Calu3 (cell line): ENCODE measurements at regions not wholly inside any gene's neighbourhood (a gene's known extent, or its start where the extent isn't known, plus 50 kb on each side); places are given as distances from the start of the nearest gene placed in this dataset.

Source experiments
- BruUV-seq: library from RNA; stranded (reverse); fragments of 400-500 nt; replicated peaks from 2 replicates; lab custom pipeline; 2021; lab: Mats Ljungman, UMichigan
- CTCF ChIA-PET: fragments of 300-600 bp; sonication (Branson Sonifier 250); formaldehyde crosslinking; loops from one replicate; lab custom pipeline; 2022; ENCODE audit warnings: antibody characterized with exemption; lab: Charles Lee
- DNase-seq: peaks from one replicate; pipeline ENCODE4 v3.0.0; 2022
- H3K27ac Mint-ChIP-seq: one replicate; pipeline ENCODE4 v1.8.0; 2022; ENCODE audit warnings: mixed read lengths; ENCODE audit not compliant: unreplicated experiment
- H3K27me3 Mint-ChIP-seq: one replicate; pipeline ENCODE4 v1.8.0; 2022; ENCODE audit warnings: mixed read lengths; ENCODE audit not compliant: unreplicated experiment
- H3K36me3 Mint-ChIP-seq: one replicate; pipeline ENCODE4 v1.8.0; 2022; ENCODE audit warnings: mild to moderate bottlenecking, moderate library complexity, mixed read lengths; ENCODE audit not compliant: insufficient read depth, unreplicated experiment
- H3K4me1 Mint-ChIP-seq: one replicate; pipeline ENCODE4 v1.8.0; 2022; ENCODE audit warnings: mild to moderate bottlenecking, low read depth, mixed read lengths; ENCODE audit not compliant: unreplicated experiment
- H3K4me3 Mint-ChIP-seq: one replicate; pipeline ENCODE4 v1.8.0; 2022; ENCODE audit warnings: mild to moderate bottlenecking, low read depth, moderate library complexity, mixed read lengths; ENCODE audit not compliant: unreplicated experiment
- H3K9me3 Mint-ChIP-seq: one replicate; pipeline ENCODE4 v1.8.0; 2022; ENCODE audit warnings: low read depth, mixed read lengths; ENCODE audit not compliant: unreplicated experiment
- CTCF ChIP-seq: fragments of 200-600 bp; IDR thresholded peaks from one replicate; pipeline ENCODE4 v1.8.0; 2022; ENCODE audit warnings: antibody characterized with exemption; ENCODE audit not compliant: unreplicated experiment
- intact Hi-C: fragments of 100-400 bp; cut with micrococcal nuclease; formaldehyde crosslinking; loops from one replicate; pipeline ENCODE4 v1.10.0; 2022; ENCODE audit not compliant: unreplicated experiment

- CTCF ChIA-PET = no interaction called here
- peaks cover 5% of the 10 kb centered on the region for H3K9me3 Mint-ChIP-seq
- no peak overlapping the region for H3K4me3 Mint-ChIP-seq
- no peak for TF ChIP-seq CTCF
- intact Hi-C loops = no loop called here
- H3K27ac Mint-ChIP-seq = no peak overlapping the region
- no peaks in the 10 kb centered on the region for H3K4me1 Mint-ChIP-seq
- H3K36me3 Mint-ChIP-seq = no peaks in the 10 kb centered on the region
- DNase-seq = no peak
- no peaks in the 10 kb centered on the region for H3K27me3 Mint-ChIP-seq
- no TSS peak for BruUV-seq
Observed at GRCh38 chr21:19181604-19182140, 778.1 kb upstream of the TMPRSS15 start.

- DNase-seq = no peak
- Mint-ChIP-seq H3K27ac (no peak overlapping the region), H3K27me3 (no peaks in the 10 kb centered on the region), H3K36me3 (no peaks in the 10 kb centered on the region), H3K9me3 (peaks cover 4% of the 10 kb centered on the region), H3K4me1 (no peaks in the 10 kb centered on the region), H3K4me3 (no peak overlapping the region)
- CTCF ChIA-PET = no interaction called here
- TF ChIP-seq CTCF = no peak
- intact Hi-C loops = no loop called here
- BruUV-seq = no TSS peak
Observed at GRCh38 chr21:19197950-19198349, 794.4 kb upstream of the TMPRSS15 start.

GRCh38 chr21:19198801-19199200 is 795.2 kb upstream of the TMPRSS15 start:
- no peak for DNase-seq

GRCh38 chr21:19218163-19218562 is 814.6 kb upstream of the TMPRSS15 start:
- intact Hi-C loops = no loop called here
- H3K9me3 Mint-ChIP-seq = peaks cover 7% of the 10 kb centered on the region
- CTCF ChIA-PET = no interaction called here
- no TSS peak for BruUV-seq
- TF ChIP-seq CTCF = no peak
- no peaks in the 10 kb centered on the region for H3K36me3 Mint-ChIP-seq
- DNase-seq = no peak
- H3K4me1 Mint-ChIP-seq = no peaks in the 10 kb centered on the region
- no peak overlapping the region for H3K27ac Mint-ChIP-seq
- no peaks in the 10 kb centered on the region for H3K27me3 Mint-ChIP-seq
- H3K4me3 Mint-ChIP-seq = no peak overlapping the region

More at GRCh38 chr21:19198801-19199200, 795.2 kb upstream of the TMPRSS15 start:
- Mint-ChIP-seq H3K9me3 (peaks cover 4% of the 10 kb centered on the region), H3K4me3 (no peak overlapping the region), H3K36me3 (no peaks in the 10 kb centered on the region), H3K4me1 (no peaks in the 10 kb centered on the region), H3K27ac (no peak overlapping the region), H3K27me3 (no peaks in the 10 kb centered on the region)
- TF ChIP-seq CTCF = no peak
- BruUV-seq = no TSS peak
- intact Hi-C loops = no loop called here
- CTCF ChIA-PET = no interaction called here
